Upper lobe of right lung (tissue), 1 donor: ENCODE measurements at regions not wholly inside any gene's neighbourhood (a gene's known extent, or its start where the extent isn't known, plus 50 kb on each side); places are given as distances from the start of the nearest gene placed in this dataset.

Experiments used
- ATAC-seq: fragments of 200-7000 bp; cut with Tn5 transposase; one replicate; pipeline ENCODE4 v1.9.1; 2020; ENCODE audit warnings: mild to moderate bottlenecking, moderate library complexity
- DNase-seq: peaks from one replicate; pipeline ENCODE4 v3.0.0-alpha.2; 2020
- H3K27ac ChIP-seq: fragments of 200-600 bp; one replicate; pipeline ENCODE4 v1.8.0; 2022
- H3K27me3 ChIP-seq: fragments of 200-600 bp; one replicate; pipeline ENCODE4 v1.8.0; 2022; ENCODE audit warnings: mild to moderate bottlenecking
- H3K36me3 ChIP-seq: fragments of 200-600 bp; one replicate; pipeline ENCODE4 v1.8.0; 2022
- H3K4me1 ChIP-seq: fragments of 200-600 bp; one replicate; pipeline ENCODE4 v1.8.0; 2022
- H3K4me3 ChIP-seq: fragments of 200-600 bp; one replicate; pipeline ENCODE4 v1.8.0; 2022; ENCODE audit warnings: mild to moderate bottlenecking
- H3K9me3 ChIP-seq: fragments of 200-600 bp; one replicate; pipeline ENCODE4 v1.8.0; 2022
- intact Hi-C: fragments of 100-400 bp; cut with DNase I; formaldehyde crosslinking; loops from one replicate; pipeline ENCODE4 v1.11.0; 2022
- TF ChIP-seq, protein P1 (sequence below): fragments of 200-600 bp; IDR thresholded peaks from one replicate; pipeline ENCODE4 v1.8.0; 2022; ENCODE audit warnings: antibody characterized with exemption
- donor health status: DM: no; HTN: yes; CAD: no; lungs with severe emphysema.

DNA sequence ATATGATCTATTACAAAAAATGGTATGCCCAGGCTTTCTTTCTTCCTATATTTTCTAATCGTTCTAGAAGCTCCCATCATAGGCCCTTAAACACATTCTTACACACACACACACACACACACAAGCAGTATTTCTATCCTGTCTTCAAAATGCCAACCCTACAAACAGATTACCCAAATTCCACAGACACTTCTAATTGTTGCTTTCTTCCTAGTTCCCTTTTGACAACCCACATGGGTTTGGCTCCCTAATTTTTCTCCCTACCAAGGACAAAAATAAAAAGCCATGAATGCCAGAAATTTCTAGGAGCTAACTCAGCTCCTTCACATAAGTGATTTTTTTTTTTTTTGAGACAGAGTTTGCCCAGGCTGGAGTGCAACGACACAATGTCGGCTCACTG, 60.3 kb upstream of the NTF3 start:
- no peak overlapping the region for H3K4me3 ChIP-seq
- no peak for DNase-seq
- H3K36me3 ChIP-seq = no peaks in the 10 kb centered on the region
- intact Hi-C loops = no loop called here
- no peaks in the 10 kb centered on the region for H3K9me3 ChIP-seq
- no peaks in the 10 kb centered on the region for H3K27me3 ChIP-seq
- TF ChIP-seq, protein P1, sequence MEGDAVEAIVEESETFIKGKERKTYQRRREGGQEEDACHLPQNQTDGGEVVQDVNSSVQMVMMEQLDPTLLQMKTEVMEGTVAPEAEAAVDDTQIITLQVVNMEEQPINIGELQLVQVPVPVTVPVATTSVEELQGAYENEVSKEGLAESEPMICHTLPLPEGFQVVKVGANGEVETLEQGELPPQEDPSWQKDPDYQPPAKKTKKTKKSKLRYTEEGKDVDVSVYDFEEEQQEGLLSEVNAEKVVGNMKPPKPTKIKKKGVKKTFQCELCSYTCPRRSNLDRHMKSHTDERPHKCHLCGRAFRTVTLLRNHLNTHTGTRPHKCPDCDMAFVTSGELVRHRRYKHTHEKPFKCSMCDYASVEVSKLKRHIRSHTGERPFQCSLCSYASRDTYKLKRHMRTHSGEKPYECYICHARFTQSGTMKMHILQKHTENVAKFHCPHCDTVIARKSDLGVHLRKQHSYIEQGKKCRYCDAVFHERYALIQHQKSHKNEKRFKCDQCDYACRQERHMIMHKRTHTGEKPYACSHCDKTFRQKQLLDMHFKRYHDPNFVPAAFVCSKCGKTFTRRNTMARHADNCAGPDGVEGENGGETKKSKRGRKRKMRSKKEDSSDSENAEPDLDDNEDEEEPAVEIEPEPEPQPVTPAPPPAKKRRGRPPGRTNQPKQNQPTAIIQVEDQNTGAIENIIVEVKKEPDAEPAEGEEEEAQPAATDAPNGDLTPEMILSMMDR = no peak
- H3K4me1 ChIP-seq = no peaks in the 10 kb centered on the region
- H3K27ac ChIP-seq = no peak overlapping the region
- ATAC-seq = no peak

GRCh38 chr12:5374713-5375112, 57.2 kb upstream of the NTF3 start:
- Histone ChIP-seq H3K9me3 (no peaks in the 10 kb centered on the region), H3K36me3 (no peaks in the 10 kb centered on the region), H3K27ac (no peak overlapping the region), H3K27me3 (no peaks in the 10 kb centered on the region), H3K4me1 (no peaks in the 10 kb centered on the region), H3K4me3 (no peak overlapping the region)
- intact Hi-C loops = no loop called here
- TF ChIP-seq, protein P1 = no peak
- DNase-seq = no peak
- no peak for ATAC-seq

DNA sequence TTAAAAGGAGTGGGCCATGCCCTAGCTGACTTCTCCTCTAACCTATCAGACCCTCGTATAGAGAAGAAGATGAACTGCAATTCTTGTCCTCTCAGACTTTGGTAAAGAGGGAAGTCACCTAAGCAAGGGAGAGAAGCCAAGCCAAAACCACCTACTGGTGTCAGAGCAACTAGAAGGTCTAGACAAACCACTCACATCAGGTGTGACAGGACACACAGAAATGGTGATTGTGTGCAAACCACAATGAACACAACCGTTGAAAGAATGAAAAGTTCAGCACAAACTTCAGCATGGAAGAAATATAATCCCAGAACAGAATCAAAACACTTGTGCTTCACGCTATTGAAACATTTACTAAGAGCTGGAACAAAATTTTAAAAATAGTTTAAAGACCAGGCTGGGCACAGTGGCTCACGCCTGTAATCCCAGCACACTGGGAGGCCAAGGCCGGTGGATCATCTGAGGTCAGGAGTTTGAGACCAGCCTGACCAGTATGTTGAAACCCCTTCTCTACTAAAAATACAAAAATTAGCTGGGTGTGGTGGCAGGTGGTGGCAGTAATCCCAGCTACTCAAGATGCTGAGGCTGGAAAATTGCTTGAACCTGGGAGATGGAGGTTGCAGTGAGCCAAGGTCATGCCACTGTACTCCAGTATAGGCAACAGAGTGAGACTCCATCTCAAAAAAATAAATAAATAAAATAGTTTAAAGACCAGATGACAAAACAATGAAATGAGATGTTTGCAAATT, 56.2 kb upstream of the NTF3 start:
- ATAC-seq (no peak), DNase-seq (no peak)
- TF ChIP-seq, protein P1 = no peak
- Histone ChIP-seq H3K4me1 (no peaks in the 10 kb centered on the region), H3K4me3 (no peak overlapping the region), H3K9me3 (no peaks in the 10 kb centered on the region), H3K27me3 (no peaks in the 10 kb centered on the region), H3K27ac (no peak overlapping the region), H3K36me3 (no peaks in the 10 kb centered on the region)
- intact Hi-C loops = no loop called here

- intact Hi-C loops = no loop called here
Observed at GRCh38 chr12:5376591-5377207, 55.2 kb upstream of the NTF3 start.

GRCh38 chr12:5377997-5378592, 53.8 kb upstream of the NTF3 start:
- TF ChIP-seq, protein P1 = no peak
- DNase-seq (no peak), ATAC-seq (no peak)
- Histone ChIP-seq H3K36me3 (no peaks in the 10 kb centered on the region), H3K27ac (no peak overlapping the region), H3K4me3 (no peak overlapping the region), H3K4me1 (no peaks in the 10 kb centered on the region), H3K27me3 (no peaks in the 10 kb centered on the region), H3K9me3 (no peaks in the 10 kb centered on the region)
- intact Hi-C loops = no loop called here

More at GRCh38 chr12:5376591-5377207, 55.2 kb upstream of the NTF3 start:
- H3K4me1 ChIP-seq = no peaks in the 10 kb centered on the region
- H3K4me3 ChIP-seq = no peak overlapping the region
- TF ChIP-seq, protein P1 = no peak
- H3K27me3 ChIP-seq = no peaks in the 10 kb centered on the region
- ATAC-seq = no peak
- no peak for DNase-seq
- H3K9me3 ChIP-seq = no peaks in the 10 kb centered on the region
- H3K27ac ChIP-seq = no peak overlapping the region
- no peaks in the 10 kb centered on the region for H3K36me3 ChIP-seq
